ENCODE measurements at regions not wholly inside any gene's neighbourhood (a gene's known extent, or its start where the extent isn't known, plus 50 kb on each side); places are given as distances from the start of the nearest gene placed in this dataset.

DNA sequence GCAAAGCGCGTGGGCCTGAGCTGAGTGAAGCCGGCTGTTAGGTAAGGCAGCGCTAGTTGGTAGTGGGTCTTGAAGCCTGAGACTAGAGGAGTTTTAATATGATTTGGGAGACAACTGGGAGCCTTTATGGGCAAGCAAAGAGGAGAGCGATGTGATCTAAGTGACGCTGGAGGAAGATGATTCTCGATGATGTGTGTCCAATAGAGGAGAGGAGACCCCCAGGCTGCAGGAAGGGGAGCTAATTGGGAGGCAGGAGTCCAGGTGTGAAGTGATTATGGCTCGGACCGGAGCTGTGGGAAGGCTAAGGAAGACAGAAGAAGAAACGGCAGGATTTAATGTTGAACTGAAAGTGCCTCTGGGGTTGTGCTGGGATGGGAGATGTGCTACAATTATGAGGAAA lies 482.9 kb upstream of the KIF2A start:
- TF ChIP-seq, protein P1, sequence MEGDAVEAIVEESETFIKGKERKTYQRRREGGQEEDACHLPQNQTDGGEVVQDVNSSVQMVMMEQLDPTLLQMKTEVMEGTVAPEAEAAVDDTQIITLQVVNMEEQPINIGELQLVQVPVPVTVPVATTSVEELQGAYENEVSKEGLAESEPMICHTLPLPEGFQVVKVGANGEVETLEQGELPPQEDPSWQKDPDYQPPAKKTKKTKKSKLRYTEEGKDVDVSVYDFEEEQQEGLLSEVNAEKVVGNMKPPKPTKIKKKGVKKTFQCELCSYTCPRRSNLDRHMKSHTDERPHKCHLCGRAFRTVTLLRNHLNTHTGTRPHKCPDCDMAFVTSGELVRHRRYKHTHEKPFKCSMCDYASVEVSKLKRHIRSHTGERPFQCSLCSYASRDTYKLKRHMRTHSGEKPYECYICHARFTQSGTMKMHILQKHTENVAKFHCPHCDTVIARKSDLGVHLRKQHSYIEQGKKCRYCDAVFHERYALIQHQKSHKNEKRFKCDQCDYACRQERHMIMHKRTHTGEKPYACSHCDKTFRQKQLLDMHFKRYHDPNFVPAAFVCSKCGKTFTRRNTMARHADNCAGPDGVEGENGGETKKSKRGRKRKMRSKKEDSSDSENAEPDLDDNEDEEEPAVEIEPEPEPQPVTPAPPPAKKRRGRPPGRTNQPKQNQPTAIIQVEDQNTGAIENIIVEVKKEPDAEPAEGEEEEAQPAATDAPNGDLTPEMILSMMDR (IDR thresholded peaks at IDR 0.05): no peak
- no peak for TF ChIP-seq POLR2A (IDR thresholded peaks at IDR 0.05)

Data from testis (tissue), 2 donors.